Left ventricle myocardium inferior (tissue), 1 donor: ENCODE measurements at regions not wholly inside any gene's neighbourhood (a gene's known extent, or its start where the extent isn't known, plus 50 kb on each side); places are given as distances from the start of the nearest gene placed in this dataset.

Experiments used
- DNase-seq: peaks from one replicate; pipeline ENCODE4 v3.0.0-alpha.2; 2020
- H3K27ac ChIP-seq: fragments of 200-600 bp; replicated peaks from 2 replicates; pipeline ENCODE4 v1.8.0; 2021
- H3K27me3 ChIP-seq: fragments of 200-600 bp; 2 replicates; pipeline ENCODE4 v1.8.0; 2021; ENCODE audit warnings: low read depth
- H3K36me3 ChIP-seq: fragments of 200-600 bp; 2 replicates; pipeline ENCODE4 v1.8.0; 2021
- H3K4me1 ChIP-seq: fragments of 200-600 bp; 2 replicates; pipeline ENCODE4 v1.8.0; 2021
- H3K4me3 ChIP-seq: fragments of 200-600 bp; 2 replicates; pipeline ENCODE4 v1.8.0; 2021; ENCODE audit warnings: mild to moderate bottlenecking, moderate library complexity
- H3K9me3 ChIP-seq: fragments of 200-600 bp; replicated peaks from 2 replicates; pipeline ENCODE4 v1.8.0; 2021
- CTCF ChIP-seq: fragments of 200-600 bp; IDR thresholded peaks from 2 replicates; pipeline ENCODE4 v1.8.0; 2021; ENCODE audit warnings: antibody characterized with exemption, mild to moderate bottlenecking, borderline replicate concordance
- intact Hi-C: fragments of 100-400 bp; cut with micrococcal nuclease; formaldehyde crosslinking; loops from one replicate; pipeline ENCODE4 v1.11.0; 2022
- donor health status: DM: no; HTN: yes; CAD: no; lungs with severe emphysema.

- H3K27ac ChIP-seq = no peak overlapping the region
- no peaks in the 10 kb centered on the region for H3K36me3 ChIP-seq
- intact Hi-C loops = no loop called here
- H3K4me1 ChIP-seq = no peaks in the 10 kb centered on the region
- H3K4me3 ChIP-seq = no peak overlapping the region
- DNase-seq = no peak
- H3K9me3 ChIP-seq = no peaks in the 10 kb centered on the region
- no peak for TF ChIP-seq CTCF
- no peaks in the 10 kb centered on the region for H3K27me3 ChIP-seq
Measured at GRCh38 chr12:74610711-74611110, 73.1 kb downstream of the ATXN7L3B start.

GRCh38 chr12:74614426-74614825 lies 76.8 kb downstream of the ATXN7L3B start:
- TF ChIP-seq CTCF = no peak
- Histone ChIP-seq H3K27ac (no peak overlapping the region), H3K9me3 (no peaks in the 10 kb centered on the region), H3K27me3 (no peaks in the 10 kb centered on the region), H3K36me3 (no peaks in the 10 kb centered on the region), H3K4me1 (no peaks in the 10 kb centered on the region), H3K4me3 (no peak overlapping the region)
- DNase-seq = no peak
- intact Hi-C loops = no loop called here

GRCh38 chr12:74619084-74619483 lies 81.4 kb downstream of the ATXN7L3B start:
- Histone ChIP-seq H3K27ac (no peak overlapping the region), H3K36me3 (no peaks in the 10 kb centered on the region), H3K4me3 (no peak overlapping the region), H3K27me3 (no peaks in the 10 kb centered on the region), H3K4me1 (no peaks in the 10 kb centered on the region), H3K9me3 (no peaks in the 10 kb centered on the region)
- no peak for DNase-seq
- no peak for TF ChIP-seq CTCF
- intact Hi-C loops = no loop called here

- intact Hi-C loops = no loop called here
- H3K27me3 ChIP-seq = no peaks in the 10 kb centered on the region
- TF ChIP-seq CTCF = no peak
- H3K36me3 ChIP-seq = no peaks in the 10 kb centered on the region
- H3K27ac ChIP-seq = no peak overlapping the region
- no peak for DNase-seq
- no peaks in the 10 kb centered on the region for H3K9me3 ChIP-seq
- H3K4me3 ChIP-seq = no peak overlapping the region
- no peaks in the 10 kb centered on the region for H3K4me1 ChIP-seq
Measured at GRCh38 chr12:74619884-74620283, 82.2 kb downstream of the ATXN7L3B start.

GRCh38 chr12:74620921-74621320 lies 83.3 kb downstream of the ATXN7L3B start:
- TF ChIP-seq CTCF = no peak
- H3K27me3 ChIP-seq = no peaks in the 10 kb centered on the region
- intact Hi-C loops = no loop called here
- no peaks in the 10 kb centered on the region for H3K36me3 ChIP-seq
- no peak overlapping the region for H3K4me3 ChIP-seq
- no peak overlapping the region for H3K27ac ChIP-seq
- no peaks in the 10 kb centered on the region for H3K9me3 ChIP-seq
- DNase-seq = no peak
- no peaks in the 10 kb centered on the region for H3K4me1 ChIP-seq

- H3K36me3 ChIP-seq = no peaks in the 10 kb centered on the region
- H3K27me3 ChIP-seq = no peaks in the 10 kb centered on the region
- DNase-seq = no peak
- intact Hi-C loops = no loop called here
- H3K4me1 ChIP-seq = no peaks in the 10 kb centered on the region
- TF ChIP-seq CTCF = no peak
- no peak overlapping the region for H3K4me3 ChIP-seq
- H3K9me3 ChIP-seq = peaks cover 5% of the 10 kb centered on the region
- no peak overlapping the region for H3K27ac ChIP-seq
Measured at GRCh38 chr12:74624201-74624600, 86.6 kb downstream of the ATXN7L3B start.
